IPS DF 4.7 (cell line): ENCODE measurements at regions not wholly inside any gene's neighbourhood (a gene's known extent, or its start where the extent isn't known, plus 50 kb on each side); places are given as distances from the start of the nearest gene placed in this dataset.

Source experiments
- DNase-seq: peaks from one replicate; pipeline ENCODE4 v3.0.0-alpha.2; 2013; ENCODE audit warnings: low spot score; ENCODE audit errors: extremely low read depth

DNA sequence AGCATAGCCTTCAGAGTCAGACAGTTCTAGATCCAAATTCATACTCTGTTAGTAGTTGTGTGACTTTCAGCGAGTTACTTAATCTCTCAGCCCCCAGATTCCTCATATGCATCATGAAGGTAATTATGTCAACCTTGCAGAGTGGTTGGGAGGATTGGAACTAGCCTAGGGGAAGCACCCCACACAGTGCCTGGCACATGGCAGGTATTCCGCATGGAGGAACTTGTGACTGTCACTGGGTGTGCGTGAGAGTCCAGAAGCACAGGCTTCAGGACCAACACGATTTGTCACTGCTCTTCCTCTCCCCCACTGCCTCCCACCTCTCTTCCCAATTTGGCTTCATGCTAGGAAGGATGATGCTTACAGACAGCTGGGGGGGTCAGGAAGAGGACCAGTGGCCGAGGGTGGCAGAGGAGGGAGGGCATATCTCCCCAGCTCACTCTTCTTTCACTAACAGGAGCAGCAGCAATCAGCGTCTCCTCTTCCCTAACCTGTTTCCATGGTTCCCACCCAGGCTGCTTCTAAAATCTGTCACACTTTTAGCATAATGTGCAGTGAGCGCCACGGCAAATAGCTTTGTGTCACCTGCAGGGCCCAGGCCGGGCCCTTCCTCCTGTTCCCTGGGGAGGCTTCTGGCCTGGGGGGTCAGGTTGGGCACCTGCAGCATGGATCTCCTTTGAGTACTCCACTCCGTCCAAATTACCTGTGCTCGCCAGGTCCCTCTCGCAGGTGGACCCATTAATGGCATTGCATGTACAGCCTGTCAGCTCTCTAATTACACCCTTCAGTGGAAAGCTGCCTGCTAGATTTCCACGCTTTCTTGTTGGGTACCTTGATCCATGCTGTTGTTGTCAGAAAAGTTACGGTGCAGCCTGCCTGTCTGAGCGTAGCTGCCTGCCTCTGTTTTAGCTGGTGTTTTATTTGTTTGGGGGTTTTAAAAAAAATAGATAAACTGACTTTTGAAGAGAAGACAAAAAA is 400.4 kb downstream of the NXPE2 start:
- DNase-seq, result no peak

GRCh38 chr11:115080923-115081680 is 402.8 kb downstream of the NXPE2 start:
- no peak for DNase-seq

DNA sequence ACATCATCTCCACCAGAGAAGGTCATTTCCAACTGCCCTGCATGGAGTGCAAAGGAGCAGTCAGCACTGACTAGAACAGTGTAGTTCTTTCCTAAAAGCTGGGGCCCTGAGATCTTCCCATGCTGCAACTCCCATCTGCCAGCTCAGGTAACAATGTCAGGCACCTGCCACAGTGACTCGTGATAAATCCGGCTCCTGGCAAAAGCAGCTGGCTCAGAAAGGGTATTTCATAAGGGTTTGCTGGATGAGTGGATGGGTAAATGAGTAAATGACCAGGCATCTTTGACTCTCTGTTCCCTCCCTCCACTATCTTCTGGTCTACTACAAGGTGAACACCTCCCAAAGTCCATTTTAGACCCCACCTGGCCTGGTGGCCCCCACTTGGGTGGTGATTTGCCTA is 403.6 kb downstream of the NXPE2 start:
- no peak for DNase-seq

DNA sequence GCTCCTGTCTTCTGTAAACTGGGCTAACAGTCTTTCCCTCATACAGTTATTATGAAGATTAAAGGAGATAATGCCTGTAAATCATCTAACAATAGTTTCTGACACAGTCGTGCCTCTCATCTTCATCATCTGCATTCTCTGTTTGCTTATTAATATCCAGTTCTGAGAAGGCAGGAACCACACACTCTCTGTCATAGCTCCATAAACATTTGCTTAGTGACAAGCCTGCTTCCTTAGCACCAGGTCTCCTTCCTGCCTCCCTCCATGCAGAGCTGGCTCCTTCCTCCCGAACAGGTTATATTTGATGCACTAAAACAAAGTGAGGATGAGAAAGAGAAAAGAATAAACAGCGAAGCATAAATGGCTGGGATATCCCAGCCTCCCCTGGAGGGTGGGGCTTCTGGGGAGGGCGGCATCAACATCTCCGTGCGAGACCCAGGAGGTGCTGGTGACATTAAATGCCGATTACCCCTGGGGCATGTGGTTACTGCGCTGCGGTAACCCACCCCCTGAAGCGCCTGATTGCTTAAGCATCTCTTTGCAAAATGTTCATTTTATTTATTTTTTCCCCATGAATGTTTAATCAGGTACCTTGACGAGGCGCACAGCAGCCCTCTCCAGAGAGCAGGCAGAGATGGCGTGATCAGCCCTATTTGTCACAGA is 404.9 kb downstream of the NXPE2 start:
- DNase-seq, result no peak

GRCh38 chr11:115084231-115084630 is 405.9 kb downstream of the NXPE2 start:
- DNase-seq, result no peak

- no peak for DNase-seq
These were observed 407.3 kb downstream of the NXPE2 start for GRCh38 chr11:115085461-115086210.

GRCh38 chr11:115087791-115088190 is 409.5 kb downstream of the NXPE2 start:
- DNase-seq, result peak; percentile 25

- DNase-seq, result no peak
These were observed 411.7 kb downstream of the CADM1 start for GRCh38 chr11:115092516-115092915.

DNA sequence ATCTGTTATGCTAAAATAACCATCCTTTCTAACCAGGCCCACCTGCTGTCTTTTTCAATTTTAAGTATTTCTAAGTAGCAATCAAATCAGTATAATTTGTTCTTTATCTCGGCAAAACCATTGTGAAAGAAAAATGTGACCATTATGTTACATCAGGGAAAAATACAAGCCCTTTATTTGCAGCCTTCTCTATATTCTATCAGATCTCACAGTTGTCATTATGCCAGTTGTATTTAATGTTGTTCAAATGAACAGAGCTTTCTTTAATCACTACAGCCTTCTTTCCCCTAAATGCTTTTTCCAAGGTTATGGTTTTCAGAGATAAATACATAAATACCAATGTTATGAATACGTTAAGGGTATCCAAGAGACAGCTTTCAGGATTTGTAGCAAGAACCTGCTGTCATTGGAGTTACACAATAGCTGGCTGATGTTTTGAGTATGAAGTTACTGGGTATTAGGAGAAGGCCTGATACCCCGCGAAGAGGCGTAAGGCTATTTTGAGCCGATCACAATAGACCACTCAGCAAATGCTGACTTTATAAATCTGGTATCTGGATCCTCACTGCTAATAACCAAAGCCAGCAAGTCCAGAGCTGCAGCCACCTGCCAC is 406.3 kb downstream of the CADM1 start:
- DNase-seq, result no peak

DNA sequence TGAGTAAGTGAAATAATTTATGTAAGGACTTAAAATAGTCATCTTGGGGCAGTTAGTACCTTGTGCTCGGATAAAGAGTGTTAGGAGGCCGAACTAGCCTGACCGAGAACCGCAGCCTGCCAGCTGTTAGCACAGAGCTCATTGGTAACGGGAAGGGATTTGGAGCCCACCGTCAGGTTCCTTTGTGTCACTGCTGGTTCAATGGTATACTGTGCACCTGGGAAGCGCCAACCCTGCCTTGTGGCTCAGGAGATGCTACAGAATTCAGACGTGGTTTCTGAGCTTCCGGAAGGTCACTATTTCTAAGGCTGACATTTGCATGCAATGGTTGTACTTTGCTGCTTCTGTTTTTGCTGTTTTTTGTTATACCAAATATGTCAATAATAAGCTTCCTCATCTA is 403.5 kb downstream of the CADM1 start:
- no peak for DNase-seq

GRCh38 chr11:115103921-115104320 is 400.3 kb downstream of the CADM1 start:
- no peak for DNase-seq

GRCh38 chr11:115104851-115105453 is 399.3 kb downstream of the CADM1 start:
- DNase-seq, result no peak

GRCh38 chr11:115111066-115111465 is 393.1 kb downstream of the CADM1 start:
- DNase-seq, result no peak

GRCh38 chr11:115112754-115113153 is 391.5 kb downstream of the CADM1 start:
- DNase-seq, result no peak

DNA sequence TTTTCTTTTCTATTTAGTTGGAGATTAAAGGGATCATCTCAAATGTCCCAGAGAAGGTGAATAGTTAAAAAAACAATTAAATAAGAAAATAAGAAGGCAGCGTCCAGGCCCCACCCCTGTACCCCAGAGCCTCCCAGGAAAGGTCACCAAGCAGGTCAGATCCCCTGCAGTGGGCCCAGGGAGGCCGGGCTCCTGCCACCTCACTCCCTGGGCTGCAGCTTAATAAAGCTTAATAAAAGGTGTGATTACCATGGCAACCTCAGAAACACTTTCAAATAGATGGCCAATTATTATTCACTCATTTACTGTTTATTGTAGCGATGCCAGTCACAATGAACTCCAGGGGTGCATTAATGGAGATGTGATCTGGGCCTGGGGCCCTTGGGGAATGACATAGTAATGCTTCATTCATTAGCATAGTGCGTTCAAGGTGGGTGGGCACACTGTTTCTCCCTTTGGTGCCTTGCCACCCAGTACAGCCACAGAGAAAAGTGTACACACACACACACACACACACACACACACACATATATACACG is 386.2 kb downstream of the CADM1 start:
- no peak for DNase-seq

DNA sequence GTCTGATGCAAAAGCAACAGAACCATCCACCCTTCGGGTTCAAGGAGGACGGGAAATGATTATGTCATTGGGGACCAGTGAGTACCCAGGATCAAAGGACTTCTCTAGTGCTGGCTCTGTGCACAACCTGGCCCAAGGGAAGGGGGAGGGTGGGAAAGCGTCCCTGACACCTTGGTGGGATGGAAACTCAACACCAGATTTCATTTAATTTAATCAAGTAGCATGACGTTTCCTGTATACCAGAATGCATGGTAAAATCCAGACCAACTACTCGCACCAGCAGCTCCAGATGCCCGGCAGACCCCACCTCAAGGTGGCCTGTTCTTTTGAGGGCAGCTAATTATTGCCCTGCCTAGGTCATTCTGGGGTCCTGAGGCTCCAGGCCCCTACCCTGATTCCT is 385.1 kb downstream of the CADM1 start:
- no peak for DNase-seq
